SK-N-SH treated with all-trans-retinoic acid at 6 μM for 48 hours (cell line): ENCODE measurements at regions not wholly inside any gene's neighbourhood (a gene's known extent, or its start where the extent isn't known, plus 50 kb on each side); places are given as distances from the start of the nearest gene placed in this dataset.

Experiments
- ATAC-seq: fragments of 200-7000 bp; cut with Tn5 transposase; 3 replicates; pipeline ENCODE4 v1.9.1; 2020; ENCODE audit warnings: mild to moderate bottlenecking, moderate library complexity
- ARNTL ChIP-seq: fragments of 450-650 bp; formaldehyde crosslinking; IDR thresholded peaks from 2 replicates; pipeline ENCODE4 v1.5.0; 2020; ENCODE audit warnings: low read depth, mild to moderate bottlenecking, moderate library complexity, borderline replicate concordance
- BACH2 ChIP-seq: fragments of 250-450 bp; sonication (Bioruptor Pico); IDR thresholded peaks from 2 replicates; pipeline ENCODE4 v1.9.0; 2021; ENCODE audit warnings: mild to moderate bottlenecking, borderline replicate concordance
- CREB5 ChIP-seq: fragments of 250-450 bp; sonication (Bioruptor Pico); IDR thresholded peaks from 2 replicates; pipeline ENCODE4 v1.5.1; 2020; ENCODE audit warnings: low read depth, mild to moderate bottlenecking, moderate library complexity
- CSDC2 ChIP-seq: fragments of 250-450 bp; sonication (Bioruptor Pico); IDR thresholded peaks from 2 replicates; pipeline ENCODE4 v1.5.0; 2020; ENCODE audit warnings: mild to moderate bottlenecking, moderate library complexity
- CSRNP3 ChIP-seq: fragments of 250-450 bp; sonication (Bioruptor Pico); IDR thresholded peaks from 2 replicates; pipeline ENCODE4 v1.5.1; 2021; ENCODE audit warnings: mild to moderate bottlenecking, moderate library complexity
- ESRRG ChIP-seq: fragments of 250-450 bp; sonication (Bioruptor Pico); IDR thresholded peaks from 2 replicates; pipeline ENCODE4 v1.6.1; 2021; ENCODE audit warnings: mild to moderate bottlenecking
- GLIS3 ChIP-seq: fragments of 250-450 bp; sonication (Bioruptor Pico); IDR thresholded peaks from 2 replicates; pipeline ENCODE4 v1.5.0; 2020; ENCODE audit warnings: mild to moderate bottlenecking, moderate library complexity
- ISL1 ChIP-seq: fragments of 250-450 bp; sonication (Bioruptor Pico); IDR thresholded peaks from 2 replicates; pipeline ENCODE4 v2.1.2; 2022; ENCODE audit warnings: mild to moderate bottlenecking, moderate library complexity
- OSR1 ChIP-seq: fragments of 250-450 bp; sonication (Bioruptor Pico); IDR thresholded peaks from 2 replicates; pipeline ENCODE4 v1.8.0; 2022; ENCODE audit warnings: moderate library complexity, mild to moderate bottlenecking, inconsistent platforms
- POU6F1 ChIP-seq: fragments of 250-450 bp; sonication (Bioruptor Pico); IDR thresholded peaks from 2 replicates; pipeline ENCODE4 v1.8.0; 2021; ENCODE audit warnings: low read depth, mild to moderate bottlenecking, moderate library complexity, borderline replicate concordance
- PPARA ChIP-seq: fragments of 250-450 bp; sonication (Bioruptor Pico); IDR thresholded peaks from 2 replicates; pipeline ENCODE4 v1.5.0; 2020; ENCODE audit warnings: mild to moderate bottlenecking, borderline replicate concordance
- RARB ChIP-seq: fragments of 250-450 bp; sonication (Bioruptor Pico); IDR thresholded peaks from 2 replicates; pipeline ENCODE4 v1.8.0; 2021; ENCODE audit warnings: mild to moderate bottlenecking, moderate library complexity
- TCF4 ChIP-seq: fragments of 250-450 bp; sonication (Bioruptor Pico); IDR thresholded peaks from 2 replicates; pipeline ENCODE4 v1.8.0; 2021; ENCODE audit warnings: mild to moderate bottlenecking, moderate library complexity, borderline replicate concordance
- TOX ChIP-seq: fragments of 250-450 bp; sonication (Bioruptor Pico); IDR thresholded peaks from 2 replicates; pipeline ENCODE4 v1.8.0; 2021; ENCODE audit warnings: mild to moderate bottlenecking, moderate library complexity, borderline replicate concordance
- ZC3H10 ChIP-seq: fragments of 250-450 bp; sonication (Bioruptor Pico); IDR thresholded peaks from 2 replicates; pipeline ENCODE4 v1.5.1; 2021; ENCODE audit warnings: mild to moderate bottlenecking, moderate library complexity
- ZFP30 ChIP-seq: fragments of 450-650 bp; formaldehyde crosslinking; IDR thresholded peaks from 2 replicates; pipeline ENCODE4 v1.5.0; 2022; ENCODE audit warnings: mild to moderate bottlenecking, moderate library complexity
- ZNF565 ChIP-seq: fragments of 450-650 bp; formaldehyde crosslinking; conservative IDR thresholded peaks from 2 replicates; pipeline ENCODE4 v1.5.0; 2020; ENCODE audit warnings: low read depth, mild to moderate bottlenecking, moderate library complexity
- ZNF70 ChIP-seq: fragments of 450-650 bp; formaldehyde crosslinking; IDR thresholded peaks from 2 replicates; pipeline ENCODE4 v1.5.0; 2020; ENCODE audit warnings: mild to moderate bottlenecking, moderate library complexity
- ZNF8 ChIP-seq: fragments of 450-650 bp; formaldehyde crosslinking; IDR thresholded peaks from 2 replicates; pipeline ENCODE4 v1.5.0; 2020; ENCODE audit warnings: mild to moderate bottlenecking, moderate library complexity
- TF ChIP-seq, protein P1 (sequence below): fragments of 250-450 bp; sonication (Bioruptor Pico); IDR thresholded peaks from 2 replicates; pipeline ENCODE4 v1.5.0; 2020; ENCODE audit warnings: mild to moderate bottlenecking, moderate library complexity

DNA sequence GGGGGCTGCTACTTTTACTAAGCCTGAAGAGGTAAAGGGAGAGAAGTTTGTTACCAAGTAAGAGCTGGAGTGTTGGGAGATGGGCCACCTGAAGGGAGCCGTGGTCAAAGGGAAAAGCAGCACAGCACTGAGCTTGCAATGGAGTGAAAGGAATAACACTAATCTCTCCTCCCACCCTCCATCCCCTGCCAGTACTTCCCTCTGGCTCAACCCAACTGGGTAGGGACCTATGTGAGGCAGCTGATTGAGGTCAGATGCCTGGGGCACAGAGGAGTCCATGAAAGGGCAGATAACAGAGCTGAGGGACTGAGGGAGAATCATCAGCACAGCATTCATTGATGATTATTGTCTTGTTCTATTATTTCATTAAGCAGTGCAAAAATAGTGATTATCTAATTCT is 212.4 kb upstream of the TBC1D5 start:
- no peak for TF ChIP-seq ZNF565 (CRISPR knock-in tag)
- no peak for TF ChIP-seq CREB5 (CRISPR knock-in tag)
- no peak for TF ChIP-seq ZC3H10 (CRISPR knock-in tag)
- TF ChIP-seq ISL1 (CRISPR knock-in tag): no peak
- no peak for ATAC-seq

DNA sequence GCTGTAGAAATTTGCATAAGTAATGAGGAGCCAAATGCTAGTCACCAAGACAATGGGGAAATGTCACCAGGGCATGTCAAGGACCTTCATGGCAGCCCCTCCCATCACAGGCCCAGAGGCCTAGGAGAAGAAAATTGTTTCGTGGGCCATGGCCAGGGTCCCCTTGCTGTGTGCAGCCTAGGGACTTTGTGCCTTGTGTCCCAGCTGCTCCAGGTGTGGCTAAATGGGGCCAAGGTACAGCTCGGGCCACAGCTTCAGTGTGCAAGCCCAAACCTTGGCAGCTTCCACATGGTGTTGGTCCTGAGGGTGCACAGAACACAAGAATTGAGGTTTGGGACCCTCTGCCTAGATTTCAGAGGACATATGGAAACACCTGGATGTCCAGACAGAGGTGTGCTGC is 208.8 kb upstream of the TBC1D5 start:
- TF ChIP-seq GLIS3 (no peak), CSDC2 (CRISPR knock-in tag) (no peak)
- no peak for ATAC-seq

DNA sequence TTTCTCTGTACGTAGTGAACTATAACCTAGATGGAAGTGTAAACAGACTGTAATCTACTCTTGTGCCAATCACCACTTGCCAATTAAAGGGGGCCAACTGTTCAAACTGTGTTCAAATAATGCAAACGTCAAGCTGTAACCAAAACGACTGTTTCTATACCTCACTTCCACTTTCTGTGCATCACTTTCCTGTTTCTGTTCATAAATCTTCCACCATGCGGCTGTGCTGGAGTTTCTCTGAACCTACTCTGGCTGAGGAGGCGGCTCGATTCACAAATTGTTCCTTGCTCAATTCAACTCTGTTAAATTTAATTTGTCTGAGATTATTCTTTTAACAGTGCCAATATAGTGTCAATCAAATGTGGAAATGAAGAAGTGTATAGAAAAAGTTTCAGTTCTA is 206.7 kb upstream of the TBC1D5 start:
- TF ChIP-seq ZFP30 (CRISPR knock-in tag) (no peak), OSR1 (CRISPR knock-in tag) (no peak), RARB (CRISPR knock-in tag) (no peak), CSRNP3 (CRISPR knock-in tag) (no peak)
- no peak for ATAC-seq

GRCh38 chr3:17947833-17948232 is 205.4 kb upstream of the TBC1D5 start:
- ATAC-seq: no peak
- TF ChIP-seq CREB5 (CRISPR knock-in tag) (no peak), POU6F1 (no peak), BACH2 (CRISPR knock-in tag) (no peak), PPARA (CRISPR knock-in tag) (no peak), ZFP30 (CRISPR knock-in tag) (no peak), ZNF8 (no peak), ZC3H10 (CRISPR knock-in tag) (no peak), ZNF70 (CRISPR knock-in tag) (no peak), RARB (CRISPR knock-in tag) (no peak), TCF4 (no peak)
- TF ChIP-seq, all 23 proteins: peak for 0

GRCh38 chr3:17946619-17947018 is 204.2 kb upstream of the TBC1D5 start:
- ATAC-seq: no peak
- TF ChIP-seq ISL1 (CRISPR knock-in tag): no peak

GRCh38 chr3:17945799-17946399 is 203.5 kb upstream of the TBC1D5 start:
- ATAC-seq: no peak
- TF ChIP-seq ZNF8: no peak

GRCh38 chr3:17945018-17945798 is 202.8 kb upstream of the TBC1D5 start:
- ATAC-seq: no peak
- no peak for TF ChIP-seq ARNTL
- no peak for TF ChIP-seq ZNF8
- no peak for TF ChIP-seq ZNF70 (CRISPR knock-in tag)
- TF ChIP-seq ZFP30 (CRISPR knock-in tag): no peak
- TF ChIP-seq OSR1 (CRISPR knock-in tag): no peak
- no peak for TF ChIP-seq TCF4
- TF ChIP-seq ISL1 (CRISPR knock-in tag): no peak
- TF ChIP-seq PPARA (CRISPR knock-in tag): no peak
- TF ChIP-seq TOX (CRISPR knock-in tag): no peak
- no peak for TF ChIP-seq ESRRG (CRISPR knock-in tag)
- TF ChIP-seq RARB (CRISPR knock-in tag): no peak
- TF ChIP-seq, protein P1, sequence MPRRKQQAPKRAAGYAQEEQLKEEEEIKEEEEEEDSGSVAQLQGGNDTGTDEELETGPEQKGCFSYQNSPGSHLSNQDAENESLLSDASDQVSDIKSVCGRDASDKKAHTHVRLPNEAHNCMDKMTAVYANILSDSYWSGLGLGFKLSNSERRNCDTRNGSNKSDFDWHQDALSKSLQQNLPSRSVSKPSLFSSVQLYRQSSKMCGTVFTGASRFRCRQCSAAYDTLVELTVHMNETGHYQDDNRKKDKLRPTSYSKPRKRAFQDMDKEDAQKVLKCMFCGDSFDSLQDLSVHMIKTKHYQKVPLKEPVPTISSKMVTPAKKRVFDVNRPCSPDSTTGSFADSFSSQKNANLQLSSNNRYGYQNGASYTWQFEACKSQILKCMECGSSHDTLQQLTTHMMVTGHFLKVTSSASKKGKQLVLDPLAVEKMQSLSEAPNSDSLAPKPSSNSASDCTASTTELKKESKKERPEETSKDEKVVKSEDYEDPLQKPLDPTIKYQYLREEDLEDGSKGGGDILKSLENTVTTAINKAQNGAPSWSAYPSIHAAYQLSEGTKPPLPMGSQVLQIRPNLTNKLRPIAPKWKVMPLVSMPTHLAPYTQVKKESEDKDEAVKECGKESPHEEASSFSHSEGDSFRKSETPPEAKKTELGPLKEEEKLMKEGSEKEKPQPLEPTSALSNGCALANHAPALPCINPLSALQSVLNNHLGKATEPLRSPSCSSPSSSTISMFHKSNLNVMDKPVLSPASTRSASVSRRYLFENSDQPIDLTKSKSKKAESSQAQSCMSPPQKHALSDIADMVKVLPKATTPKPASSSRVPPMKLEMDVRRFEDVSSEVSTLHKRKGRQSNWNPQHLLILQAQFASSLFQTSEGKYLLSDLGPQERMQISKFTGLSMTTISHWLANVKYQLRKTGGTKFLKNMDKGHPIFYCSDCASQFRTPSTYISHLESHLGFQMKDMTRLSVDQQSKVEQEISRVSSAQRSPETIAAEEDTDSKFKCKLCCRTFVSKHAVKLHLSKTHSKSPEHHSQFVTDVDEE: no peak
- TF ChIP-seq CREB5 (CRISPR knock-in tag): no peak
